ENCODE measurements at regions not wholly inside any gene's neighbourhood (a gene's known extent, or its start where the extent isn't known, plus 50 kb on each side); places are given as distances from the start of the nearest gene placed in this dataset.
"Not testable (repeated sequence)": the region's sequence is repeated elsewhere in the genome, so short reads cannot be mapped to it uniquely, and the experiment has no call there.

DNA sequence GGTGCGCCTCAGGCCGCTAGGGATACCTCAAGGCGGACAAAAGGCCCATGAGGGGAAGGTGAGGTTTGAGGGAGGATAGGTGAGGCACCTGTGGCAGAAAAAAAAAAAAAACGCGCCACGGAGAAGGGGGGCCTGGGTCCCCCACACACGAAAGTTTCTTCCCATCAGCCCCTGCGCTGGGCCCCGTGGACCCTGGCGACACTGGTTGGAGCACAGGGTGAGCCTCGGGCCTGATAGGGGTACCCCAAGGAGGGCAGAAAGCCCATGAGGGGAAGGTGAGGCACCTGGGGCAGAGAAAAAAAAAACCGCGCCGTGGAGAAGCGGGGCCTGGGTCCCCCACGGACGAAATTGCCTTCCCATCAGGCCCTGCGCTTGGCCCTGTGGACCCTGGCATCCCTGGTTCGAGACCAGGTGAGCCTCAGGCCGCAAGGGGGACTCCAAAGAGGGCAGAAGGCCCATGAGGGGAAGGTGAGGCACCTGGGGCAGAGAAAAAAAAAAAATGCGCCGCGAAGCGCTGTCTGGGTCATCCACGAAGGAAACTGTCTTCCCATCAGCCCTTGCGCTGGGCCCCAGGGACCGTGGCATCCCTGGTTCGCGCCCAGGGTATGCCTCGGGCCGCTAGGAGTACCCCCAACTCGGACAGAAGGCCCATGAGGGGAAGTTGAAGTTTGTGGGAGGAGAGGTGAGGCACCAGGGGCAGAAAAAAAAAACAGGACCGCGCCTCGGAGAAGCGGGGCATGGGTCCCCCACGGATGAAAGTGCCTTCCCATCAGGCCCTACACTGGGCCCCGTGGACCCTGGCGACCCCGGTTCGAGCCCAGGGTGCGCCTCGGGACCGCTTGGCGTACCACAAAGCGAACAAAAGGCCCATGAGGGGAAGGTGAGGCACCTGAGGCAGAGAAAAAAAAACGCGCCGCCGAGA is 226.2 kb downstream of the CCDC74A start:
- TF ChIP-seq POLR2A (IDR thresholded peaks at IDR 0.05): no peak
- TF ChIP-seq, protein P1, sequence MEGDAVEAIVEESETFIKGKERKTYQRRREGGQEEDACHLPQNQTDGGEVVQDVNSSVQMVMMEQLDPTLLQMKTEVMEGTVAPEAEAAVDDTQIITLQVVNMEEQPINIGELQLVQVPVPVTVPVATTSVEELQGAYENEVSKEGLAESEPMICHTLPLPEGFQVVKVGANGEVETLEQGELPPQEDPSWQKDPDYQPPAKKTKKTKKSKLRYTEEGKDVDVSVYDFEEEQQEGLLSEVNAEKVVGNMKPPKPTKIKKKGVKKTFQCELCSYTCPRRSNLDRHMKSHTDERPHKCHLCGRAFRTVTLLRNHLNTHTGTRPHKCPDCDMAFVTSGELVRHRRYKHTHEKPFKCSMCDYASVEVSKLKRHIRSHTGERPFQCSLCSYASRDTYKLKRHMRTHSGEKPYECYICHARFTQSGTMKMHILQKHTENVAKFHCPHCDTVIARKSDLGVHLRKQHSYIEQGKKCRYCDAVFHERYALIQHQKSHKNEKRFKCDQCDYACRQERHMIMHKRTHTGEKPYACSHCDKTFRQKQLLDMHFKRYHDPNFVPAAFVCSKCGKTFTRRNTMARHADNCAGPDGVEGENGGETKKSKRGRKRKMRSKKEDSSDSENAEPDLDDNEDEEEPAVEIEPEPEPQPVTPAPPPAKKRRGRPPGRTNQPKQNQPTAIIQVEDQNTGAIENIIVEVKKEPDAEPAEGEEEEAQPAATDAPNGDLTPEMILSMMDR (IDR thresholded peaks at IDR 0.05): no peak
- no peak for DNase-seq
- WGBS, 2 donors: 51 to 65% methylated on average over 44 to 50 of the region's 50 CpGs
- intact Hi-C loops (cut with DNase I; ENCODE audit: low total_unique reads): no loop called here
- Histone ChIP-seq H3K36me3 (ENCODE audit: low read depth, missing control alignments) (no peaks in the 10 kb centered on the region), H3K9me3 (no peaks in the 10 kb centered on the region), H3K27ac (no peak overlapping the region), H3K27me3 (no peaks in the 10 kb centered on the region), H3K4me1 (no peaks in the 10 kb centered on the region), H3K4me3 (peak overlapping the region; percentile 31 to 45)

DNA sequence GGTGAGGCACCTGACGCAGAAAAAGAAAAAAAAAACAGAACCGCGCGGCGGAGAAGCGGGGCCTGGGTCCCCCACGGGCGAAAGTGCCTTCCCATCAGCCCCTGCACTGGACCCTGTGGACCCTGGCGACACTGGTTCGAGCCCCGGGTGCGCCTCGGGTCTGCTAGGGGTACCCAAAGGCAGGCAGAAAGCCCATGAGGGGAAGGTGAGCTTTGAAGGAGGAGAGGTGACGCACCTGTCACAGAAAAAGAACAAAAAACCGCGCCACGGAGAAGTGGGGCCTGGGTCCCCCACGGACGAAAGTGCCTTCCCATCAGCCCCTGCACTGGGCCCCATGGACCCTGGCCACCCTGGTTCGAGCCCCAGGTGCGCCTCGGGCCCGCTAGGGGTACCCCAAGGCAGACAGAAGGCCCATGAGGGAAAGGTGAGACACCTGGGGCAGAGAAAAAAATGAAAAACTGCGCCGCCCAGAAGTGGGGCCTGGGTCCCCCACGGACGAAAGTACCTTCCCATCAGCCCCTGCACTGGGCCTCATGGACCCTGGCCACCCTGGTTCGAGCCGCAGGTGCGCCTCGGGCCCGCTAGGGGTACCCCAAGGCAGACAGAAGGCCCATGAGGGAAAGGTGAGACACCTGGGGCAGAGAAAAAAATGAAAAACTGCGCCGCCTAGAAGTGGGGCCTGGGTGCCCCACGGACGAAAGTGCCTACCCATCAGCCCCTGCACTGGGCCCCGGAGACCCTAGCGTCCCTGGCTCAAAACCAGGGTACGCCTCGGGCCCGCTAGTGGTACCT is 227.4 kb downstream of the CCDC74A start:
- no peaks in the 10 kb centered on the region for H3K36me3 ChIP-seq (ENCODE audit: low read depth, missing control alignments)
- intact Hi-C loops (cut with DNase I; ENCODE audit: low total_unique reads): no loop called here
- H3K27me3 ChIP-seq: no peaks in the 10 kb centered on the region
- no peaks in the 10 kb centered on the region for H3K4me1 ChIP-seq
- H3K4me3 ChIP-seq: peak overlapping the region; percentile 31 to 45
- WGBS, 2 donors: 59 to 72% methylated on average over 40 to 41 of the region's 41 CpGs
- DNase-seq: no peak
- no peak overlapping the region for H3K27ac ChIP-seq
- no peaks in the 10 kb centered on the region for H3K9me3 ChIP-seq
- no peak for TF ChIP-seq POLR2A (IDR thresholded peaks at IDR 0.05)
- TF ChIP-seq, protein P1 (IDR thresholded peaks at IDR 0.05): no peak

DNA sequence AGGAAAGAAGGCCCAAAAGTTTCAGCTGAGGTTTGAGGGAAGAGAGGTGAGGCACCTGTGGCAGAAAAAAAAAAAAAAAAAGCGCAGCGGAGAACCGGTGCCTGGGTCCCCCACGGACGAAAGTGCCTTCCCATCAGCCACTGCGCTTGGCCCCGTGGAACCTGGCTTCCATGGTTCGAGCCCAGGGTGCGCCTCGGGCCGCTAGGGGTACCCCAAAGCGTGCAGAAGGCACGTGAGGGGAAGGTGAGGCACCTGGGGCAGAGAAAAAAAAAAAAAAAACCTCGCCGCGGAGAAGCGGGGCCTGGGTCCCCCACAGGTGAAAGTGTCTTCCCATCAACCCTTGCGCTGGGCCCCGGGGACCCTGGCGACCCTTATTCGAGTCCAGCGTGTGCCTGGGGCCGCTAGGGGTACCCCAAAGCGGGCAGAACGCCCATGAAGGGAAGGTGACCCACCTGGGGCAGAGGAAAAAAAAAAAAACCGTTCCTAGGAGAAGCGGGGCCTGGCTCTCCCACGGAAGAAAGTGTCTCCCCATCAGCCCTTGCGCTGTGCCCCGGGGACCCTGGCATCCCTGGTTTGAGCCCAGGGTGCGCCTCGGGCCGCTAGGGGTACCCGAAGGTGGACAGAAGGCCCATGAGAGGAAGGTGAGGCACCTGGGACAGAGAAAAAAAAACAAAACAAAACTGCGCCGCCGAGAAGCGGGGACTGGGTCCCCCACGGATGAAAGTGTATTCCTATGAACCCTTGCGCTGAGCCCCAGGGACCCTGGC is 228.6 kb downstream of the CCDC74A start:
- no peaks in the 10 kb centered on the region for H3K36me3 ChIP-seq (ENCODE audit: low read depth, missing control alignments)
- intact Hi-C loops (cut with DNase I; ENCODE audit: low total_unique reads): no loop called here
- no peaks in the 10 kb centered on the region for H3K4me1 ChIP-seq
- peak overlapping the region in 1 of 2 donors; percentile 45 for H3K4me3 ChIP-seq
- H3K9me3 ChIP-seq: no peaks in the 10 kb centered on the region
- no peak for TF ChIP-seq POLR2A (IDR thresholded peaks at IDR 0.05)
- TF ChIP-seq, protein P1 (IDR thresholded peaks at IDR 0.05): no peak
- DNase-seq: no peak
- 57 to 69% methylated on average over 34 to 40 of the region's 40 CpGs for WGBS, 2 donors
- H3K27ac ChIP-seq: no peak overlapping the region
- H3K27me3 ChIP-seq: no peaks in the 10 kb centered on the region

DNA sequence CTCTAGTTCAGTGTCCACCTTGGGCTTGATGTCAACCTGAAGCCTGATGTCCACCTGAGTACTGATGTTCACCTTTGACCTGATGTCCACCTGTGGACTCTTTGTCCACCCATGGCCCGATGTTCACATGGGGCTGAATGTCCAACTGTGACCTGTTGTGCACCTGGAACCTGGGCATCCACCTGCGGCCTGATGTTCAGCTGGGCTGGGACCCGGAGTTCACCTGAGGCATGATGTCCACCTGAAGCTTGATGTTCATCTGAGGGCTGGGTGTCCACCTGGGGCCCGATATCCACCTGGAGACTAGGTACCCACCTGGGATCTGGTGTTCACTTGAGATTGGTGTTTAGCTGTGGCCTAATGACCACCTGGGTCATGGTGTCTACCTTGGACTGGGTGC is 231.3 kb downstream of the CCDC74A start:
- H3K4me3 ChIP-seq; H3K4me1 ChIP-seq; intact Hi-C loops (cut with DNase I; ENCODE audit: low total_unique reads); H3K9me3 ChIP-seq; H3K36me3 ChIP-seq (ENCODE audit: low read depth, missing control alignments); H3K27me3 ChIP-seq; DNase-seq; H3K27ac ChIP-seq: not testable (repeated sequence)
- 93 to 94% methylated on average over 3 to 4 of the region's 4 CpGs for WGBS, 2 donors

DNA sequence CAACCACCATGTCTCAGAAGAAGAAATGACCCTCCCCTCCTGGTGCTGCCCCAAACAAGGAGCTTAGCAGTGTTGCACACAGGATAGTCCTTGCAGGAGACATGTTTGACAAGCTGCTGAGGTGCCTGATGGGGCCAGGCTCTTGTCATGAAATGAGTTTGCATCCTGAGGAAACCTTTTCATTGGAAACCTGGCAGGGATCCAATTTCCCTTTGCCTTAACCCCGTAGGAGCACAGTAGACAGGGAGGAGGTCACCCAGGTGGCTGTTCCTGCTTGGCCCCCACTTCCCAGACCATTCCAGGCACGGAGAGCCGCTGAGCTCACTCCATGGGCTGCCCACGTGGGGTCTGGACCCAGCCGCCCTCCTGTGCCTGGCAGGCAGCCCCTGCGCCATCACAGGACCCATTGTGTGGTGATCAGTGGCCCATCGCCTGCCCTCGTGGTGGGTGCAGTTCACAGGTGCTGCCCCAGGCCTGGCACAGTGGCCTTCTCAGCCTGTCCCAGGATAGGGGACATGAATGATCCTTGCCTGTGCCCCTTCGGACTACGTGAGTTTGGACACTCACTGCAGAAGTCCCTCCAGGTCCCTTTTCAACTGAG is 247.4 kb downstream of the CCDC74A start:
- DNase-seq; H3K27me3 ChIP-seq; intact Hi-C loops (cut with DNase I; ENCODE audit: low total_unique reads); H3K9me3 ChIP-seq; H3K4me3 ChIP-seq; H3K36me3 ChIP-seq (ENCODE audit: low read depth, missing control alignments); H3K27ac ChIP-seq; H3K4me1 ChIP-seq: not testable (repeated sequence)
- WGBS, 2 donors: 0 to 85% methylated on average over 1 to 10 of the region's 10 CpGs

DNA sequence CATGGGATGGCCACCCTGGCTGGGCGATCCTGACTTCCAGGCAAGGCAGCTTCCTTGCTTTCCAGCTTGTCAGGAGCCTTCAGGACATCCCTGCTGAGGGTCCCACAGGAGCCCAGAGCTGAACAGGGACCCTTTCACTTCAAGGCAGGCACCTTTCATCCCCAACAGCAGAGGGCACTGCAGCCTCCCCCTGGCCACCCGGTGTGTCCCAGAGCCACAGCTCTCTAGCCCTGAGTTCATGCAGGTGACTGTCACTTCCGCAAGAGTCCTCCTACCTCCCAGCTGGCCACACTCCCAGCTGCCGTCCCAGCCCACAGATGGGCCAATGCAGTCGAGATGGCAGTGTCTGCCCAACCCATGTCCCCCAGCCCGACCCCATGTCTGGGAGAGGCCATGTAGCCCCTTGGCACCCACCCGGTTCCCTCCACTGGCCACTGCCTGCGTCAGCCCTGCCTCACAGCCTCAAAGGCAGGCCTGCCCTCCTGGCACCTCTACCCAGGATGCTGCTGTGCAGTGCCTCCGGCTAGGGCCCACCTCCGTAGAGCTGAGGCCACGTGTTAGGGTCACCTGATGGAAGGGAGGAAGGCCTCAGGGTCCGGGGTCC is 248.3 kb downstream of the CCDC74A start:
- H3K4me3 ChIP-seq; H3K27ac ChIP-seq; H3K4me1 ChIP-seq; DNase-seq; intact Hi-C loops (cut with DNase I; ENCODE audit: low total_unique reads); H3K9me3 ChIP-seq; H3K27me3 ChIP-seq; H3K36me3 ChIP-seq (ENCODE audit: low read depth, missing control alignments): not testable (repeated sequence)
- 91% methylated on average over 10 of the region's 12 CpGs; no CpG with 5 or more reads in 1 of the 2 donors for WGBS, 2 donors

DNA sequence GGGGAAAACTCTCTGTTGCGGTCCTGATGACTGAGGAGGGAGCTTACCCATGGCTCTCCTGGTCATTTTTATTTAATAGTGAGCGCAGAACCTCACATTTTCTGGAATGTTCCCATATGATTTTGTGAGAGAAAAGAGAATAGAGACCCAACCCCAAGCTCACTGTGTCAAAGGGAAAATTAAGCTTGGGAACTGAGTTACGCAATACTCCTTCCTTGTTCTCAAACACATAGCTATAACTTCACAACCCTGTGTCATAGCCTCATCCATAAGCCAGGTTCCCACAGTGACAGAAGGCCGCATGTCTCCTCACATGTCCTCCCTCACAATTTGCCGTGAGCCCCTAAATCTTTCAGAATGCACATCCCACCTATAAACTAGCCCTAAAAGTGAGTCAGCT is 252.8 kb downstream of the CCDC74A start:
- H3K4me3 ChIP-seq; H3K36me3 ChIP-seq (ENCODE audit: low read depth, missing control alignments); DNase-seq; intact Hi-C loops (cut with DNase I; ENCODE audit: low total_unique reads); H3K4me1 ChIP-seq; H3K9me3 ChIP-seq; H3K27me3 ChIP-seq; H3K27ac ChIP-seq: not testable (repeated sequence)
- WGBS, 2 donors: 84% methylated on average over 5 of the region's 5 CpGs

Data from testis (tissue), 2 donors.